ENCODE measurements at regions not wholly inside any gene's neighbourhood (a gene's known extent, or its start where the extent isn't known, plus 50 kb on each side); places are given as distances from the start of the nearest gene placed in this dataset.

DNA sequence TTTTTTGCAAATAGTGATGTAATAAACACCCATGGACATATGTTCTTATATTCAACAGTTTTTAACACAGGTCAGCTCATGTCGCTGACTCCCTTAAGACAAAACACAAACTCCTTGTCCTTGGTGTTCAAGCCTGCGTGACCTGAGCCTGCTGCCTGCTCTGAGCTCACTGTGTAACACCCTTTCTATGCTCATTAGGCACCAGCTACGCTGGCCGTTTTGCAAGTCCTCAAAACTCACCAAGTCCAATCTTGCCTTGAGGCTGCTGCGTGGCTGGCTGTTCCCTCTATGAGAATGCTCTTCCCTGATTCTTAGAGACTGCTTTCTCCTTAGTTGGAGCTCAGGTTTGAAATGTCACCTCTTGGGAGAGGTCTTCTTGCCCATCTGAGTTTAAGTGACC lies 100.5 kb upstream of the GLI2 start (continued):
- TF ChIP-seq, protein P1, sequence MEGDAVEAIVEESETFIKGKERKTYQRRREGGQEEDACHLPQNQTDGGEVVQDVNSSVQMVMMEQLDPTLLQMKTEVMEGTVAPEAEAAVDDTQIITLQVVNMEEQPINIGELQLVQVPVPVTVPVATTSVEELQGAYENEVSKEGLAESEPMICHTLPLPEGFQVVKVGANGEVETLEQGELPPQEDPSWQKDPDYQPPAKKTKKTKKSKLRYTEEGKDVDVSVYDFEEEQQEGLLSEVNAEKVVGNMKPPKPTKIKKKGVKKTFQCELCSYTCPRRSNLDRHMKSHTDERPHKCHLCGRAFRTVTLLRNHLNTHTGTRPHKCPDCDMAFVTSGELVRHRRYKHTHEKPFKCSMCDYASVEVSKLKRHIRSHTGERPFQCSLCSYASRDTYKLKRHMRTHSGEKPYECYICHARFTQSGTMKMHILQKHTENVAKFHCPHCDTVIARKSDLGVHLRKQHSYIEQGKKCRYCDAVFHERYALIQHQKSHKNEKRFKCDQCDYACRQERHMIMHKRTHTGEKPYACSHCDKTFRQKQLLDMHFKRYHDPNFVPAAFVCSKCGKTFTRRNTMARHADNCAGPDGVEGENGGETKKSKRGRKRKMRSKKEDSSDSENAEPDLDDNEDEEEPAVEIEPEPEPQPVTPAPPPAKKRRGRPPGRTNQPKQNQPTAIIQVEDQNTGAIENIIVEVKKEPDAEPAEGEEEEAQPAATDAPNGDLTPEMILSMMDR (IDR thresholded peaks at IDR 0.05; ENCODE audit: control extremely low read depth in 1 of 3, insufficient read depth in 1 of 3, low read depth in 1 of 3, low read length in 3 of 3) = no peak
- TF ChIP-seq FOSL1 (IDR thresholded peaks at IDR 0.05; ENCODE audit: insufficient read depth, low read depth, low read length) = no peak
- TF ChIP-seq SAP30 (IDR thresholded peaks at IDR 0.05; ENCODE audit: insufficient read depth, insufficient replicate concordance, low read length) = no peak
- no peak for TF ChIP-seq RBBP5 (IDR thresholded peaks at IDR 0.05; ENCODE audit: borderline replicate concordance, low read depth, low read length)
- no peak for TF ChIP-seq KDM5A (IDR thresholded peaks at IDR 0.05; ENCODE audit: low read length)
- no peak for TF ChIP-seq RXRA (IDR thresholded peaks at IDR 0.05; ENCODE audit: insufficient read depth, low read depth, low read length)
- no peak for TF ChIP-seq CHD2 (IDR thresholded peaks at IDR 0.05; ENCODE audit: low read length)
- TF ChIP-seq ATF3 (IDR thresholded peaks at IDR 0.05; ENCODE audit: insufficient read depth, low read depth, low read length) = no peak
- no peak for TF ChIP-seq SRF (IDR thresholded peaks at IDR 0.05; ENCODE audit: low read depth, low read length)
